Smooth muscle cell (in vitro differentiated cells): ENCODE measurements at regions not wholly inside any gene's neighbourhood (a gene's known extent, or its start where the extent isn't known, plus 50 kb on each side); places are given as distances from the start of the nearest gene placed in this dataset.

Source experiments
- DNase-seq: peaks from one replicate; lab custom pipeline; 2025; ENCODE audit not compliant: unreplicated experiment; lab: John Stamatoyannopoulos, UW
- H2AFZ ChIP-seq: fragments of 200-600 bp; sonication (generic); 2 replicates; pipeline ENCODE4 v1.6.0; 2016; ENCODE audit warnings: antibody characterized with exemption, low read depth, mild to moderate bottlenecking
- H3F3A ChIP-seq: fragments of 200-600 bp; sonication (generic); 2 replicates; pipeline ENCODE4 v1.6.0; 2017; ENCODE audit warnings: antibody characterized with exemption, low read depth
- H3K27ac ChIP-seq: fragments of 200-600 bp; sonication (generic); 2 replicates; pipeline ENCODE4 v1.5.1; 2016; ENCODE audit warnings: low read depth, mild to moderate bottlenecking
- H3K27me3 ChIP-seq: fragments of 200-600 bp; sonication (generic); 2 replicates; pipeline ENCODE4 v1.6.1; 2016; ENCODE audit warnings: low read depth, mild to moderate bottlenecking
- H3K36me3 ChIP-seq: fragments of 200-600 bp; sonication (generic); 2 replicates; pipeline ENCODE4 v1.5.1; 2016; ENCODE audit warnings: low read depth
- H3K4me1 ChIP-seq: fragments of 200-600 bp; sonication (generic); 2 replicates; pipeline ENCODE4 v1.5.1; 2016; ENCODE audit warnings: low read depth
- H3K4me2 ChIP-seq: fragments of 200-600 bp; sonication (generic); 2 replicates; pipeline ENCODE4 v1.6.0; 2016; ENCODE audit warnings: mild to moderate bottlenecking
- H3K4me3 ChIP-seq: fragments of 200-600 bp; sonication (generic); 2 replicates; pipeline ENCODE4 v1.5.1; 2016; ENCODE audit warnings: mild to moderate bottlenecking
- H3K79me2 ChIP-seq: fragments of 200-600 bp; sonication (generic); 2 replicates; pipeline ENCODE4 v1.6.0; 2016; ENCODE audit warnings: low read depth, mild to moderate bottlenecking
- H3K9ac ChIP-seq: fragments of 200-600 bp; sonication (generic); 2 replicates; pipeline ENCODE4 v1.6.0; 2016; ENCODE audit warnings: low read depth
- H3K9me3 ChIP-seq: fragments of 200-600 bp; sonication (generic); replicated peaks from 2 replicates; pipeline ENCODE4 v1.5.1; 2016; ENCODE audit warnings: low read depth
- H4K20me1 ChIP-seq: fragments of 200-600 bp; sonication (generic); 2 replicates; pipeline ENCODE4 v1.6.0; 2016; ENCODE audit warnings: low read depth
- CTCF ChIP-seq: fragments of 200-600 bp; sonication (generic); IDR thresholded peaks from 2 replicates; pipeline ENCODE4 v1.5.1; 2017; ENCODE audit warnings: borderline replicate concordance, mild to moderate bottlenecking, antibody characterized with exemption; ENCODE audit not compliant: insufficient read depth, poor library complexity, severe bottlenecking
- WGBS: methylation state at CpG from one replicate; pipeline ENCODE4 v1.1.7; 2016; ENCODE audit warnings: low lambda C conversion rate; 5-methylcytosine and 5-hydroxymethylcytosine counted together

DNA sequence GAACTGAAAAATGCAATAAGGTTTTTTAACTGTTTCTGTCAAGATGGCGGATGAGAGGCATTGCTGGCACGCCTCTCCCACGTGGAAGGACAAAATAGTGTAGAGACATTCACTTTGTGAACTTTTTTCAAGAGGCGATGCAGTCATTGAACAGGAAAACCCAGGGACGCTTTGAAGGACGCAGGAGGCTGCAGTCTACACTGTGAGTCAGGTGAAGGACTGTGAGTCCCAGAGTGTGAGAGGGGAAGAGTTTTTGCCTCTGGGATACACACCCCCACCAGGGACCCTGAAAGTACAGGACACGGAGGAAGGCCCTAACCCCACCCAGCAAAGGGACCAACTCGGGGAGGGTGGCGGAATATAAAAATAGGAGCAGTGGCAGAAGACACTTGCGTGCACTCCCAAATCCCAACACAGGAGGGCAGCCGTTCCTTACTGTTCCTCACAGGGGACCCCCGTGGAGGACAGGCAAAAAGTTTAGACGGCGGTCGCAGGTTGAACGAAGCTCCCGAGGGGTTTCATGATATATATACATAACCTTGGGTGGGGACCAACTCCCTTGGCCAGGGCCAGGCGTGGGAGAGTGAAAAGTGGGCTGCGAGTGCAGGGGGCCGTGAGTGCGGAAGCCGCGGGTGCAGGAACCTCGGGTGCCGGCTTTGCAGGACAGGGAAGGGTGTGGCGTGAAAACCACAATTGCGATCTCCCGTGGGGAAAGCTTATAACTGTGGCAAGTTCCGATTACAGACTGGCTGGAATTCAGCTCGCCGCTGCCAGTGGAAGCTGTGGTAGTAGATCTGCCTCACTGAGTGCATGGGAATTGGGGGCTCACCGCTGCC is 82.0 kb upstream of the ALOX12 start:
- peak; percentile 70 for TF ChIP-seq CTCF
- no peak overlapping the region for H3K4me2 ChIP-seq
- H3K4me3 ChIP-seq: no peak overlapping the region
- H3K36me3 ChIP-seq: no peaks in the 10 kb centered on the region
- 71% methylated on average over 32 of the region's 32 CpGs for WGBS
- DNase-seq: peak; percentile 15
- H3K79me2 ChIP-seq: no peaks in the 10 kb centered on the region
- H3K27me3 ChIP-seq: peaks cover 4% of the 10 kb centered on the region
- no peak overlapping the region for H2AFZ ChIP-seq
- no peak overlapping the region for H3K27ac ChIP-seq
- H3K9ac ChIP-seq: no peak overlapping the region
- no peaks in the 10 kb centered on the region for H4K20me1 ChIP-seq
- H3F3A ChIP-seq: no peaks in the 10 kb centered on the region
- H3K4me1 ChIP-seq: no peaks in the 10 kb centered on the region
- H3K9me3 ChIP-seq: no peaks in the 10 kb centered on the region

DNA sequence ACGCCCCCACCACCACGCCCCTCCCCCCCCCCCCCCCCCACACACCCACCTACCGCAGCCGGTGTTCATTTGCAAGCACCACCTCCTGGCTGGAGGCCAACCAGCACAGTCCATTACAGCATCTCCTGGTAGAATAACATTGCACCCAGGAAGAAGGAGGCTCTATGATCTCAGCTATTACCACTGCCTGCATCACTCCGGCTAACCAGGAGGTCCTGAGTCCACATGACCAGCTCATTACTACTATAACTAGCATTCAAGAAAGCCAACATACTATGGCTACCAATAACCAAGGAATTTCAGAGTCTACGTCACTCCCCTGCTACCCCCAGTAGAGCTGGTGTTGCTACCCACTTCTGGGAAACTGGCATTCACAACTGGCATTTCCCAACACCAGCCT is 81.1 kb upstream of the ALOX12 start:
- no peak overlapping the region for H3K27ac ChIP-seq
- 86% methylated on average over 5 of the region's 6 CpGs for WGBS
- no peaks in the 10 kb centered on the region for H3K9me3 ChIP-seq
- DNase-seq: no peak
- H2AFZ ChIP-seq: no peak overlapping the region
- no peak for TF ChIP-seq CTCF
- H4K20me1 ChIP-seq: no peaks in the 10 kb centered on the region
- no peak overlapping the region for H3K9ac ChIP-seq
- no peaks in the 10 kb centered on the region for H3K36me3 ChIP-seq
- H3K4me3 ChIP-seq: no peak overlapping the region
- no peaks in the 10 kb centered on the region for H3K4me1 ChIP-seq
- no peak overlapping the region for H3K4me2 ChIP-seq
- peaks cover 4% of the 10 kb centered on the region for H3K27me3 ChIP-seq
- no peaks in the 10 kb centered on the region for H3F3A ChIP-seq
- H3K79me2 ChIP-seq: no peaks in the 10 kb centered on the region

DNA sequence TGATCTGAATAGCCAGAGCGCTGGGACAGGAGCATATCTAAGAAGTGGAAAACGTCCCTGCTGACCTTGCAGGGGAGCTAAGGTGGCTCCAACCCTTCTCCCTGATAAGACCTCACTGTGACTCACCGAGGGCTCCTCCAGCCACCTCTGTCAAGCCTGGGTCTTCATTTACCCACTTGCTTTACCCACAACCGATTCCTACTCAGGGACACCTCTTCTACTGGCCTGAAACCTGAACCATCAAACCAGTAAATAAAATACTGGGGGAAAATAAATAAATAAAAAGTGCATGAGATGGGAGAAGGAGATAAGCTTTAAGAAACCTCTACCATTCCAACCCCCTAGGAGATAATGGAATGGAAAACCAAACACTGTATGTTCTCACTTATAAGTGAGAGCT is 80.2 kb upstream of the ALOX12 start:
- no peaks in the 10 kb centered on the region for H3K9me3 ChIP-seq
- no peak for TF ChIP-seq CTCF
- H3K27ac ChIP-seq: no peak overlapping the region
- no peak for DNase-seq
- H3K27me3 ChIP-seq: peaks cover 4% of the 10 kb centered on the region
- H4K20me1 ChIP-seq: no peaks in the 10 kb centered on the region
- no peaks in the 10 kb centered on the region for H3K79me2 ChIP-seq
- H3K4me3 ChIP-seq: no peak overlapping the region
- H3K4me1 ChIP-seq: no peaks in the 10 kb centered on the region
- no peak overlapping the region for H2AFZ ChIP-seq
- 90% methylated on average over 4 of the region's 4 CpGs for WGBS
- H3K4me2 ChIP-seq: no peak overlapping the region
- no peaks in the 10 kb centered on the region for H3K36me3 ChIP-seq
- H3F3A ChIP-seq: no peaks in the 10 kb centered on the region
- H3K9ac ChIP-seq: no peak overlapping the region

- H3K79me2 ChIP-seq: no peaks in the 10 kb centered on the region
- 75% methylated on average over 6 of the region's 6 CpGs for WGBS
- TF ChIP-seq CTCF: no peak
Observed at GRCh38 chr17:6919158-6919557, 76.7 kb upstream of the ALOX12 start.

More at GRCh38 chr17:6919158-6919557, 76.7 kb upstream of the ALOX12 start:
- Histone ChIP-seq H3K4me3 (no peak overlapping the region), H3K4me2 (no peak overlapping the region), H3K36me3 (no peaks in the 10 kb centered on the region), H2AFZ (no peak overlapping the region), H3K9ac (no peak overlapping the region), H3K4me1 (no peaks in the 10 kb centered on the region), H3K27ac (no peak overlapping the region), H3F3A (no peaks in the 10 kb centered on the region), H3K9me3 (no peaks in the 10 kb centered on the region), H4K20me1 (no peaks in the 10 kb centered on the region), H3K27me3 (peaks cover 4% of the 10 kb centered on the region)
- DNase-seq: no peak
